H4 (cell line): ENCODE measurements at regions not wholly inside any gene's neighbourhood (a gene's known extent, or its start where the extent isn't known, plus 50 kb on each side); places are given as distances from the start of the nearest gene placed in this dataset.

Source experiments
- DNase-seq: peaks from one replicate; pipeline ENCODE4 v3.0.0-alpha.2; 2015; ENCODE audit warnings: low spot score

- DNase-seq: no peak
Observed at GRCh38 chr18:51813740-51814139, 526.3 kb upstream of the DCC start.

GRCh38 chr18:51821610-51822009 lies 518.4 kb upstream of the DCC start:
- no peak for DNase-seq

GRCh38 chr18:51824746-51825145 lies 515.3 kb upstream of the DCC start:
- DNase-seq: no peak

- DNase-seq: no peak
Observed at GRCh38 chr18:51833850-51834249, 506.1 kb upstream of the DCC start.

- no peak for DNase-seq
Observed at GRCh38 chr18:51848702-51849101, 491.3 kb upstream of the DCC start.

- DNase-seq: no peak
Observed at GRCh38 chr18:51852681-51853080, 487.3 kb upstream of the DCC start.

- DNase-seq: no peak
Observed at GRCh38 chr18:51857989-51858388, 482.0 kb upstream of the DCC start.

- no peak for DNase-seq
Observed at GRCh38 chr18:51861046-51861445, 479.0 kb upstream of the DCC start.

- DNase-seq: no peak
Observed at GRCh38 chr18:51862051-51862715, 477.8 kb upstream of the DCC start.

GRCh38 chr18:51864219-51864965 lies 475.6 kb upstream of the DCC start:
- DNase-seq: no peak

GRCh38 chr18:51865538-51865937 lies 474.5 kb upstream of the DCC start:
- no peak for DNase-seq

- no peak for DNase-seq
Observed at GRCh38 chr18:51867767-51868166, 472.2 kb upstream of the DCC start.

- no peak for DNase-seq
Observed at GRCh38 chr18:51878724-51879123, 461.3 kb upstream of the DCC start.

- DNase-seq: no peak
Observed at GRCh38 chr18:51879329-51879728, 460.7 kb upstream of the DCC start.

GRCh38 chr18:51881394-51881793 lies 458.6 kb upstream of the DCC start:
- no peak for DNase-seq

GRCh38 chr18:51884039-51884438 lies 456.0 kb upstream of the DCC start:
- DNase-seq: no peak

GRCh38 chr18:51890762-51891161 lies 449.2 kb upstream of the DCC start:
- DNase-seq: peak; percentile 94

- DNase-seq: no peak
Observed at GRCh38 chr18:51891876-51892275, 448.1 kb upstream of the DCC start.

GRCh38 chr18:51897884-51898283 lies 442.1 kb upstream of the DCC start:
- peak; percentile 6 for DNase-seq

- no peak for DNase-seq
Observed at GRCh38 chr18:51907687-51908597, 432.1 kb upstream of the DCC start.

GRCh38 chr18:51908598-51908944 lies 431.4 kb upstream of the DCC start:
- DNase-seq: no peak

- no peak for DNase-seq
Observed at GRCh38 chr18:51911584-51911983, 428.4 kb upstream of the DCC start.

GRCh38 chr18:51912381-51912780 lies 427.6 kb upstream of the DCC start:
- no peak for DNase-seq
